GM12864 (cell line): ENCODE measurements at regions not wholly inside any gene's neighbourhood (a gene's known extent, or its start where the extent isn't known, plus 50 kb on each side); places are given as distances from the start of the nearest gene placed in this dataset.

Experiments
- DNase-seq: peaks from one replicate; pipeline ENCODE4 v3.0.0-alpha.2; 2011; ENCODE audit warnings: low read depth
- H3K4me3 ChIP-seq: 2 replicates; pipeline ENCODE4 v1.5.1; 2011; ENCODE audit warnings: mild to moderate bottlenecking, low read depth, low read length, control low read depth
- TF ChIP-seq, protein P1 (sequence below): IDR thresholded peaks from 2 replicates; pipeline ENCODE4 v1.5.1; 2011; ENCODE audit warnings: low read depth, mild to moderate bottlenecking, moderate library complexity, low read length, control low read depth, inconsistent platforms; ENCODE audit errors: missing control alignments

DNA sequence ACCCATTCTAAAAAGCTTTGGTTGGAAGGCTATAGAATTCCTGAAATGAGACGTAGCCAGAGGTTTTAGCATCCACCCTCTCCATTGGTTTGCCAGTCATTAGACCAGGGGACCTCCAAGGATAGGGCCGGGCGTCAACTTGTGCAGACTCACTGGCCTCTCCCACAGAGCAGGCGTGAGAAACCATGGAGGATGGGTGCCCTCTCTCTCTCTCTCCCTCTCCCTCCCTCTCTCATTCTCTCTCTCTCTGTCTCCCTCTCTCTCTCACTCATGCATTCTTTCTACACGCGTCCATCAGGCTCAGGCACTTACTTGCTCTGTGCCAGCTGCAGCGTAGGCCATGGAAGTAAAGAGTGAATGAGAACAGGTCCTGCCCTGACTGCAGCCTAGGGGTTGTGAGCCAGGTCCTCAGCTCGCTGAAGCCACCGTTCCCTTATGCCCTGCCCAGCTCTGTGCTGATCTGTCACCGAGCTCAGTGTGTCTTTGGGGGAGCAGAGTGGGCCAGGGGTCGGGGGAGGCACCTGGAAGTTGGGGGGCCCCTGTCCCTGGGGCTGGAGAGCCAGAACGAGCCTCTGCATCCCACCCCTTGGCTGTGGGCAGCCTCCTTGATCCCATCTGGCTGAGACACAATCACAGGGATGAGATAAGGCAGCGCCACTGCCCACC lies 304.4 kb upstream of the HS6ST1 start:
- TF ChIP-seq, protein P1, sequence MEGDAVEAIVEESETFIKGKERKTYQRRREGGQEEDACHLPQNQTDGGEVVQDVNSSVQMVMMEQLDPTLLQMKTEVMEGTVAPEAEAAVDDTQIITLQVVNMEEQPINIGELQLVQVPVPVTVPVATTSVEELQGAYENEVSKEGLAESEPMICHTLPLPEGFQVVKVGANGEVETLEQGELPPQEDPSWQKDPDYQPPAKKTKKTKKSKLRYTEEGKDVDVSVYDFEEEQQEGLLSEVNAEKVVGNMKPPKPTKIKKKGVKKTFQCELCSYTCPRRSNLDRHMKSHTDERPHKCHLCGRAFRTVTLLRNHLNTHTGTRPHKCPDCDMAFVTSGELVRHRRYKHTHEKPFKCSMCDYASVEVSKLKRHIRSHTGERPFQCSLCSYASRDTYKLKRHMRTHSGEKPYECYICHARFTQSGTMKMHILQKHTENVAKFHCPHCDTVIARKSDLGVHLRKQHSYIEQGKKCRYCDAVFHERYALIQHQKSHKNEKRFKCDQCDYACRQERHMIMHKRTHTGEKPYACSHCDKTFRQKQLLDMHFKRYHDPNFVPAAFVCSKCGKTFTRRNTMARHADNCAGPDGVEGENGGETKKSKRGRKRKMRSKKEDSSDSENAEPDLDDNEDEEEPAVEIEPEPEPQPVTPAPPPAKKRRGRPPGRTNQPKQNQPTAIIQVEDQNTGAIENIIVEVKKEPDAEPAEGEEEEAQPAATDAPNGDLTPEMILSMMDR = no peak
- DNase-seq = no peak

DNA sequence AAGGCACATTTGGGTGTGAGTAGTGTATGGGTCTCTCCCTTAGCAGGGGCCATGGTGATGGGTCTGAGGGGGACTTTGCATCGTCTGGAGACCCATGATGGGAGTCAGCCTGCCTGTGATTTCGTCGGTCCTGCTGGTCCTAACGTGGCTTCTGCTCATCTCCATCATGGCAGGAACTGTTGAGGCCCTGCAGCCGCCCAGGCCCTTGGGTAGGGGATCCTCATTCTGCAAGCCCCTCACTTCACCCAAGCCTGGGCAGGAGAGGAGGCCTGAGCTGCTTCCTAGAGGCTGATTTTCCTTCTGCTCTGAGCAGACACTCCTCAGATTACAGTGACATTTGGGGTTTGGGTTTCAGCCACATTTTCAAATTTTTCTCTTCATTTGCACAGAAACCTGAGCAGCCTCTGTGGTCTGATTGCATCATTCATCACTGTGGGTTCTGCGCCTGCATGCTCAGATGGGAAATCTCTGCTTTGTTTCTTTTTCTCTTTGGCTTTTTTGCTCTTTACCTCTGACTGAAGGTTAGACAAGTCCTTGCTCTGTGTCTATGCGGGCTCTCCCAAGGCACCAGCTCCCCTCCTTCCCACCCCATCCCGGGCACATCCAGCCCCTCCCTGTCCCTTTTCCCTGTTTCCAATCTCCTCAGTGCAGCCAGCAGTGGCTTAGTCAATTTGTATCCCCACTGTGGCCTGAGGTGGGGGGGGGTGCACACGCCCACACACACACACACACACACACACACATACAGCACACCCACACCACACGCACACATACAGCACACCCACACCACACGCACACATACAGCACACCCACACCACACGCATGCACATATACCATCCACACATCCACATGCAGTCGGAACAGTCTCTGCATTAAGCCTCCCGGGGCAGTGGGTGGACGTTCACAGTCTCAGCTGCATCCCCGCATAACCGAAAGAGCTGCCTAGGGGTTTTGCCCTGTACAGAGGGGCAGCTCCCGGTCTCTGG lies 305.4 kb upstream of the HS6ST1 start:
- DNase-seq = peak; percentile 64

More for the DNA sequence above, 304.4 kb upstream of the HS6ST1 start:
- H3K4me3 ChIP-seq = no peak overlapping the region

DNA sequence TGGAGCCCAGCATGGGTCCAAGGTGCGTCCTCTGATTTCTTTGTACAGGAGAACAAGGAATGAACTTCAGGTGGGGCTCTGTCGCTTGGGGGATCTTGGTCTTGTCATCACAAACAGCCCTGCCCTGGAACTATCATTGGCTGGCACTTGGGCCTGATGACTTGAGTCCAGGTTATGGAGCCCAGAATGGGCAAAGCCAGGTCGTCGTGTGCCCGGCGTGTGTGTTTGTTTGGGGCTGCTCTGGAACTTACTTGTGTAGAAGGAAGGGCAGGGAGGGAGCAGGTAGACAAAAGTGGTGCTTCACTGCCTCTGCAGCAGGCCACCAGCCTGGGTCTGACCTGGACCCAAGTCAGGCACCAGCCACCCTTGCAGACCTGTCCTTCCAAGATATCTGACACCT lies 306.3 kb upstream of the HS6ST1 start:
- no peak overlapping the region for H3K4me3 ChIP-seq
- DNase-seq = no peak
- TF ChIP-seq, protein P1 = no peak

More for the DNA sequence above, 305.4 kb upstream of the HS6ST1 start:
- no peak overlapping the region for H3K4me3 ChIP-seq
- TF ChIP-seq, protein P1 = no peak

DNA sequence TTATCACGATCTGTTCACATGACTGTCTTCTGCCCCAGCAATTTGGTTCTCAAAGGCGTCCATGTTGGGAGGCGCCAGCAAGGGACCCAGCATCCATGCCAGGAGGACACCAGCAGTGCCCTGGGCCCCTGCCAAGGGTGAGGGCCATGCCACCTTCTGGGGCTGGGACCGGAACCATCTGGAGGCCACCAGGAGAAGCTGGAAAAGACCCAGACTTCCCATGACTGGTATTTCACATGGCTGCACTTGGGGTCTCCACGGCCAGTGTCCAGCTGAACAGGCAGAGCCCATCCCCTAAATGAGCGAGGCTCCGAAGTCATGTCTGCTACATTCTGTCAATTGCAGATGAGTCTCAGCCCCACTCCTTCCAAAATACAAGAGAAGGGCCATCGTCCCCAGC lies 306.8 kb upstream of the HS6ST1 start:
- no peak for DNase-seq
- H3K4me3 ChIP-seq = no peak overlapping the region
- TF ChIP-seq, protein P1 = no peak

DNA sequence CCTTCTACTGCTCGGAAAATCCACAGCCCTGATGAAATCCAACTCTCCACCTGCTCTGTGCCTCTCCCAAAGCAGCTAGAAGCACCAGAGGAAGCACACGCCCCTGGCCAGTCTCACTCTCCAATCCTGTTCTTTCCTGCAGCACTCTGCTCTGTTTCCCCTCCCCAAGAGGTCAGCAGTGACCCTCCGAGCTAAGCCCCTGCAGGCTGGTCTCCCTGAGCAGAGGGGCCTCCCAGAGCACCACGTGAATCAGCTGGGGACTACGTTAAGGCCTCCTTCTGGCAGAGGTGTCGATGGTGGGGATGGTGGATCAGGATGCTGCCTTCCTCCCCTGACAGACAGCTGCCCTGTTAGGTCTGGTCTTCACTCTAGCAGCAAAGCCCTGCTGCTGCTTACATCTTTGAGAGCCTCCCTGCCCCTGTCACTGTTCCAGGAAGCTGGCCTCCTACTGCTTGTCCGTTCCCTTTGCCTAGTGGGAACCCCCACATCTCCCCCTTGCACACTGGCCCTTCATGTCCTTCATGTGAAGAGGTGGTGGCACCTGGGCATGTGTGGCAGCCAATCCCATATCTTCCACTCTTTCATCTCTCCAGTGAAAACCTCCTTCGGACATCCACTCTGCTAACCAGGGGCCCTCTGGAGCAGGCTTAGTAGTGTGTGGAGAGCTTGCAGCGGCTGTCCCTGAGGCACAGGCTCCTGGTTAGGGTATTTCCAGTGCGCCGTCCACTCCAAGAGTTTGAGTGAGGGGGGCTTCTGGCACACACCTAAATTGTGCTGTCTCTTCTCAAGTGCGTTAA lies 307.5 kb upstream of the HS6ST1 start:
- no peak overlapping the region for H3K4me3 ChIP-seq
- no peak for DNase-seq
- TF ChIP-seq, protein P1 = no peak

DNA sequence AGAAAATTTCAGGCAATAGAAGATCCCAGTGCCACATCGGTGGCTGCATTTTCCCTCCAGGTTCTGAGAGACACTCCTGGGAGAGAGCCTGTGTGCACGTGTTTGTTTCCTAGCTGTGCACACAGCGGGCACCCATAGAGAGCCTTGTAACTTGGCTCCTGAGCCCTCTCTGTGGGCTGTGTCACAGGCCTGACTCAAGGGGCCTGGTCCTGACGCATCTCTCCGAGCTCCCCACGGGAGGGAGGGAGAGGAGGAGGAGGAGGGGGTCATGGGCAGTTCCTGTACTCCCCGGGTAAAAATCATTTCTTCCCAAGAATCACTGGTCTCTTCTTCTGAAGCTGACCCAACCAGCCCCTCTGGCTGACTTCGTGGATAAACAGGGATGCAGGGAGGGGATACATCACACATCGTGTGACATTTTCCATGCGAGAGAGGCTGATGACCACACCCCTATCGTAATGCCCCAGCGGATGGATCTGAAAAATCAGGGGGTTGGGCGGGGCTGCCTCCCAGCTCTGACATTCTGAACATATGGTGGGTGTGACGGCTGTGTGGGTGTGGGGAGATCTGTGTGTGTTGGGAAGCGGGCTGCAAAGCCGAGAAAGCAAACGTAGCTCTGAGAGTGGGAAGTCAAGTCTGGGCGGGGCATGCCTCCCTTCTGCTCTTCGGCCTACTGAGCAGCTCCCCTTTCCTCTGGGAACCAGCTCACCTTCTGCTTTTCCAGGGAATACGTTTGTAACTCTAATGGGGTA lies 308.3 kb upstream of the HS6ST1 start:
- DNase-seq = no peak
- TF ChIP-seq, protein P1 = no peak

More for the DNA sequence above, 308.3 kb upstream of the HS6ST1 start:
- no peak overlapping the region for H3K4me3 ChIP-seq
